ENCODE measurements at regions not wholly inside any gene's neighbourhood (a gene's known extent, or its start where the extent isn't known, plus 50 kb on each side); places are given as distances from the start of the nearest gene placed in this dataset.
"Not testable (repeated sequence)": the region's sequence is repeated elsewhere in the genome, so short reads cannot be mapped to it uniquely, and the experiment has no call there.

DNA sequence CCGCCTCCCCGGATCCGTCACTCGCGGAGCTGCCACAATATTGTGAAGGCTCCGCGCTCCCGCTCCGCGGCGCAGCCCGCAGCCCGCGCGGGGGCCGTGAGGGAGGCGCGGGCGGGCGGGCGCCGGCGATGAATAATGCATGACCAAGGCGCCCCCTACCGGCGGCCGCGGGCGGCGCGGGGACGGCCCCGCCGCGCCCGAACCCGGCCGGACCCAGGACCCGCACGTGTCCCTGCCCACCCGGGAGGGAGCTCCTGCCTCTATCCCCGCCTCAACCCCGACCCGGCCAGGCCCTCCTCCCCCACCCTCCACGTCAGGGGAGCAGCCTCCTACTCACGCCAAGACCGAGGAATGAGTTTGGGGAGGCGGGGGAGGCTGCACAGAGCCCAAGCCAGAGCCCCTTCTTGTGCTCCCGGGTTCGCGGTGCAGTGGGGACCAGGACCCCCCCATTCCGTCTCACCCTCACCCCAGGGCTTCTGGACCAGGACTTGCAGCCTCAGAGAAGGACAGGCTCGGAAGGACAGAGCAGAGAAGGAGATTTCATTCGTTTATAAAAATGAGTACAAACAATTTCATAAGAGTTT lies 70.8 kb upstream of the CASZ1 start:
- intact Hi-C loops (cut with micrococcal nuclease), result loop anchor here (1.0 to 2.0 kb wide), 4 partner anchors 174 to 436 kb away; partner anchors contain the start of gene CENPS

DNA sequence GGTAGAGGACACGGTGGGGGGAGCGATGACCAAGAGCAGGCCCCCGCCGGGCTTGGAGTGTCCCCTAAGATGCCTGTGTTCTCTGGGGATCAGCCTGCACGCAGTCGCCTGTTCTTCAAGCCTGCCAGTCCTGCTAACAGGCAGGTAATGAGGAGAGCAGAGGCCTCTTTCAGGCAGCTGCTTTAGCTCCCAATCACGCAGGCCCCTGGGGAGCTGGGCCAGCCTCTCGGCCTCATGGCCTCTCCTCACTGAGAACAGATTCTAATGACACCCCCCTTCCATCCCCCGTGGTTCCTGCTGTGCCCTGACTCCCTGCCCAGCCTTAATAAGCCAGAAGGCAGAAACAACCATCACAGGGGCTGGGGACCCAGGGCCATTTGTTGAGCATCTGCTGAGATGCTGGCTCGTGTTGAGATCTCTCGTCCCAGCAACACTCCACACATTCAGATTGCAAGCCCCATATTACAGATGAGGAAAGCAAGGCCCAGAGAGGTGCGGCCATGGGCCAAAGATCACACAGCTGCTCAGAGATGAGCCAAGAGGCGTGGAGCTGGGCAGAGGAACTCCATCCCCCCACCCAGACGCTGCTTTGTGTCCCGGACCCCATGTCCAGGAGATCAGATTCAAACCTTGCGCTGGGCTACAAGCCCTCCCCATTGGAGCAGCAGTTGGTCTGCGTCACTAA lies 71.6 kb upstream of the CASZ1 start:
- intact Hi-C loops (cut with micrococcal nuclease), result loop anchor here (1.0 to 2.0 kb wide), 4 partner anchors 175 to 437 kb away; partner anchors contain the start of gene CENPS

DNA sequence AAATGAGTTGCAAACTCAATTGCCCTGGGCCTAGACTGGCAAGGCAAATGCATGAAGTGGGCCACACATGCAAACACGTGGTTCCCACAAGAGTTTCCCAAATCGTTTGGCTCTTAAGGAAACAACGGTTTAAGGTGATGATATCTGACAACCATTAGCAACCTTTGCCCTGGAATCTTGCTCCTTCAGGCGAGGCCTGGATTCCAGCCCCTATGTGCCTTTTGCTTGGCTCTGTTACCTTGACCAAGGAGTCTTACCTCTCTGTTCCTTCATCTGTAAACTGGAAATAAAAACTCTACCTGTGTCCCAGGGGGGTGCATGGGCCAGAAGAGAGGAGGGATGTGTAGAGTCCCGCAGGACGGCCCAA lies 72.1 kb upstream of the CASZ1 start:
- intact Hi-C loops (cut with micrococcal nuclease), result no loop called here

DNA sequence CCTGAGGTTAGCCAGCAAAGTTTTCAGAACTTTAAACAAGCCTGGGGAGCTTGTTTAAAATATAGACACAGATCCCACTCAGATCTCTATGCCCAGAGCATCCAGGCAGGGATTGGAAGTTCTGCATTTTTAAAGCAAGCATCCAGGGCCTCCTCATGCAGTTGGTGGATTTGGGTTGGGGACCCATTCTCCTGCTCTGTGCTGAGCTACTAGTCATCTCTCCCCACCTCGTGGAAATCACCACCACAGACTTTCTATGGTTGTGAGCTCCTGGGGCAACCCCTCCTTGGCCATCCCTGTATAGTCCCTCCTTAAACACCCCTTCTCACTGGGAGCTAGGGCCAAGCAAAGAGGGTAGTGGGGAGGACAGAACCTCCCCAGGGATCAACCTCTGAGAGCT lies 73.5 kb upstream of the CASZ1 start:
- intact Hi-C loops (cut with micrococcal nuclease), result no loop called here

DNA sequence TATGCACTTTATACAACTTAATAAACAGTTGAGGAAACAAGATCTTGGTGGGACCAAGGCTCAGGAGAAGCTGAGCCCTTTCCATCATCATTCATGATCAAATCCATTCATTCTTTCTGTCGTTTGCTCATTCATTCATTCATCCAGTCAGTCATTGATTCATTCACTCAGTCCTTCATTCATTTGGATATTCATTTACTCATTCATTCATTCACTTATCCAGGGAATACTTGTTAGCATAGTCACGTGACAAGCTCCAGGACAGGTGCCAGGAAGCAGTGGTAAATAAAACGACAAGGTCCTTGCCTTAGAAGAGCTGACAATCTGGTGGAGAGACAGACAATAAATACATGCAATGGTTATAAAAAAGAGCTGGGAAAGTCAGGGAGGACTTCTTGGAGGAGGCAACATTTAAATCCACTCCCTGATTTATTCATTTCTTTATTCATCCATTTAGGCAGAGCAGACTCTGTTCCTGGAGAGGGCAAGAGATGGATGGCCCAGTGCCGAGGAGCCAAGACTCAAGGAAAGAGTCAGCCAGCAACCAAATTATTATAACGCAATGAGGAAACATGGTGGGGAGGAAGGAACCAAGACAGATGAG lies 74.1 kb upstream of the CASZ1 start:
- intact Hi-C loops (cut with micrococcal nuclease), result no loop called here

DNA sequence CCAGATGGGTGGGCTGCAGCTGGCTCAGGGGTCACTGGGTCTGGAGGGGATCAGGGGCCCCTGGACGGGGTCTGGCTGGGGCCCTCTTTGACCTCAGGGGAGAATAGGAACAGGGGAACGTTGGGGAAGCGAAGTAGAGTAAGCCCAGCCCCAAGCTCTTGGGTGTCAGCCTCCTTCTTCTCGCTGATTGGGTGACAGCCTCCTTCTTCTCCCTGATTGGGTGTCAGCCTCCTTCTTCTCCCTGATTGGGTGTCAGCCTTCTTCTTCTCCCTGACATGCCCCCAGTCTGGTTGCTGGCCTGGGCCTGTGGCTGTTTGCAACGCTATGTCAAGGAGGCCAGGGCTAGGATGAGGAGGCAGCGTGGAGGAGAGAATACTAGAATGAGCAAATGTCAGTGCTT lies 76.7 kb upstream of the CASZ1 start:
- intact Hi-C loops (cut with micrococcal nuclease), result no loop called here

DNA sequence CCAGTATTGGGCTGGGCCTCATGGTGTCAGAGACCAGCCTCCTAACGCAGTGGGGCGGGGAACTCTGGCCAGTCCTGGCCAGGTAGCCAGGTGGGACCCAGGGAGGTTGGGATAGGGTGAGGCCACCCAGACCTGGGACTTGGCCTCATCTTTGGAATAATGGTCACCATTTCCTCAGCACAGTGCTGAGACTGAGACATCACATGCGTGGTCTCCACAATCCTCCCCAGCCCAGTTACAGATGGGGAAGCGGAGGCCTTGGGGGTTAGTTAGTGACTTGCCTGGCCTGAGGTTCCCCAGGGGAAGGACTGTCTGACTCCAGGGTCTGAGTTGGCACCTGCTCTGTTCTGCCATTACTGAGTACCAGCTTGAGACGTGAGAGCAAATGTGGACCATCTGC lies 77.9 kb upstream of the CASZ1 start:
- intact Hi-C loops (cut with micrococcal nuclease), result no loop called here

DNA sequence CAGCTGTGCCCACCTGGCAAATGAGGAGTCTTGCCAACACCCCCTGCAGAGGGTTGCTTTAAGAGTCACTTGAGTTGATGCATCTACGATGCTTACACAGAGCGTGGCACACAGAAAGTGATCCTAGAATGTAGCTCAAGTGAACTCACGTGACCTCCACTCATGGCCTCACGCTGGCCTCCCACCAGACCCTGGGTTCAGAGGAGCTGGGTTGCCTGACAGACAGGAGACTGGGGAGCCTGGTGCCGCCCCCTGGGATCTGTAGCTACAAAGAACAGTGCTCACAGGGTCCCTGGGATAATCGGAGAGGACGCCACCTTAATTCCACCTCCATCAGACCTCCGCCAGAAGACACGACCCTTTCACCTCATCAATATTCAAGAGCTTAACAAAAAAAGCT lies 81.4 kb upstream of the CASZ1 start:
- intact Hi-C loops (cut with micrococcal nuclease), result no loop called here

DNA sequence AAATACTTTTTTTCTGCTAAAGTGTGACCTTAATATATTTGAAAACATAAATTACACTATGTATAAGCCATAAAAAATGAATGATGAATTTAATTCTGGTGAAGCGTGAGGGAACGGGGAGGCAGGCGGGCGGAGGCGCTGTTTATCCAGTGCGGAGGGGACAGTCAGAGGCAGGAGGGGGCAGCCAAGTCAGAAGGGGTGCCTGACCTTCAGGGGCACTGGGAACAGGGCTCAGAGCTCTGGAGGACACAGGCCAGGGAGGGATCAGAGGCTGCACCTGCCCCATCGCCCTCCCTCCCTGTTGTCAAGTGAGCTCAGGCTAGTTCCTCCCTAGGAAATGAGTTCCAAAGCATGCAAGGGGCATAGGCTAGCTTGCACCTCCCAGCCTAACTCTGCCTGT lies 82.0 kb upstream of the CASZ1 start:
- intact Hi-C loops (cut with micrococcal nuclease), result no loop called here

DNA sequence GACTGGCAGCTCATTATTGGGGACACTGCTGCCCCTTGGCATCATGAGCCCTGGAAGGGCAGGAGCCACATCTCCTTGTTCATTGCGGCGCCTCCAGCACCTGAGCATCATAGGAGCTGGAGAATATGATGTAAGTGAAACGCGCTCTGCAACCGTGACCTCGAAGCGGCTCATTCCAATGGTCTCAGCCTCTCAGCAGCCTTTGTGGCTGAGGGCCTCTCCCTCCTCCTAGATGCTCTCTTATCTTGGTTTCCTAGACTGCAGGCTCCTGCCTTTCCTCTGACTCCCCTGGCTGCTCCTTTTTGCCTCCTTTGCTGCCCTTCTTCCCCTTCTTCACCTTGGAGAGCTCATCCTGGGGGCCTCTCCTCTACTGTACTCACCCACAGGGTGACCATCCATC lies 83.6 kb upstream of the CASZ1 start:
- intact Hi-C loops (cut with micrococcal nuclease), result no loop called here

DNA sequence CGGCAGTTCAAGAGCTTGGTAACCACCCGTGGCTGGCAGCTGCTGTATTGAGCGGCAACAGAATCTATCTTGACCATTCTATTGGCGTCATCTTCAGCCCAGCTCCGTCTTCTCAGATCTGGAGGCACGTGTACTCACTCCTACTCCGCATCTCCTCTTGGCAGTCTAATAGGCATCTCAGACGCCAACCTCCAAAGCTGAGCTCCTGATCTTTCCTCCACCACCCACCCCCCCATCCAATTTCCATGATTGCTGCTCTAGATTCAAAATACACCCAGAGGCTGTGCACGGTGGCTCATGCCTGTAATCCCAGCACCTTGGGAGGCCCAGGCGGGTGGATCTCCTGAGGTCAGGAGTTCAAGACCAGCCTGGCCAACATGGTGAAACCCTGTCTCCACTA lies 84.6 kb upstream of the CASZ1 start:
- intact Hi-C loops (cut with micrococcal nuclease), result no loop called here

DNA sequence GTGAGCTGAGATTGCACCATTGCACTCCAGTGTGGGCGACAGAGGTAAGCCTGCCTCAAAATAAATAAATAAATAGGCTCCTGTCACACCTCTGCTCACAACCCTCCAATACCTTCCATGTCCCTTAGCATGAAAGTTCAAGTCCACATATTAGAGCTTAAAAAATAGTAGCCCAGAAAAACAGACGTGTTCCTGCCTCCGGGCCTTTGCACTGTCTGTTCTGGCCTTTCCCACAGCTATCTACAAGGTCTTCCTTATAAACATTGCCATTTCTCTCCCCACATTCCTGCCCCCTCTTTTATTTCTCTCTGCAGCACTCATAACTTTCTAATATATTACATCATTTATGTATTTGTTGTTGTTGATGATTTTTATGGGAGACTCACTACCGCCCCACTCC lies 85.6 kb upstream of the CASZ1 start:
- intact Hi-C loops (cut with micrococcal nuclease), result no loop called here

DNA sequence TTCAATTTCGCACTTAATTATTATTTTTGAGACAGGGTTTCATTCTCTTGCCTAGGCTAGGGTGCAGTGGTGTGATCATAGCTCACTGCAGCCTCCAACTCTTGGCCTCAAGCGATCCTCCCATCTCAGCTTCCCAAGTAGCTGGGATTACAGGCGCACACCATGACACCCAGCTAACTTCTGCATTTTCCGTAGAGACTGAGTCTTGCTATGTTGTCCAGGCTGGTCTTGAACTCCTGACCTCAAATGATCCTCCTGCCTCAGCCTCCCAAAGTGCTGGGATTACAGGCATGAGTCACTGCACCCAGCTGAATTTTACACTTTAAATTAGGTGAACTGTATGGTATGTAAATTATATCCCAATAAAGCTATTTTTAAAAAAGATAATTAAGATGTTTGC lies 90.6 kb upstream of the CASZ1 start:
- intact Hi-C loops (cut with micrococcal nuclease), result not testable (repeated sequence)

DNA sequence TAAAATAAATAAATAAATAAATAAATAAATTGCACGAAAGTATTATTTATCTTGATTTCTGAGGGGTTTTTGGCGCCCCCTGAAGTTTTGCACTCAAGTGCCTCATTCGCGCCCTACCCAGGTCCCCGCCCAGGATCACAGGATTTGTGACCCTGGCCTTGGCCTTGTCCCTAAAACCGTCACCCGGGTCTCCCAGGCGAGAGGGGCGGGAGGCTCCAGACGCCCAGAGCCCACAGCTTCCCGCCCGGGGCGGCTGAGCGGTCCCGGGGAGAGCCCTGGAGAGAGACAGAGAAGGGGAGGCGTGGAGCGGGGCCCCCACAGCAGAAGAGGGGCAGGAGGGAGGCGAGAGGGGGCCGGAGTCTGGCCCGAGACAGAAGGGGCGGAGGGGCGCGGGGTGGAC lies 91.8 kb upstream of the CASZ1 start:
- intact Hi-C loops (cut with micrococcal nuclease), result no loop called here

DNA sequence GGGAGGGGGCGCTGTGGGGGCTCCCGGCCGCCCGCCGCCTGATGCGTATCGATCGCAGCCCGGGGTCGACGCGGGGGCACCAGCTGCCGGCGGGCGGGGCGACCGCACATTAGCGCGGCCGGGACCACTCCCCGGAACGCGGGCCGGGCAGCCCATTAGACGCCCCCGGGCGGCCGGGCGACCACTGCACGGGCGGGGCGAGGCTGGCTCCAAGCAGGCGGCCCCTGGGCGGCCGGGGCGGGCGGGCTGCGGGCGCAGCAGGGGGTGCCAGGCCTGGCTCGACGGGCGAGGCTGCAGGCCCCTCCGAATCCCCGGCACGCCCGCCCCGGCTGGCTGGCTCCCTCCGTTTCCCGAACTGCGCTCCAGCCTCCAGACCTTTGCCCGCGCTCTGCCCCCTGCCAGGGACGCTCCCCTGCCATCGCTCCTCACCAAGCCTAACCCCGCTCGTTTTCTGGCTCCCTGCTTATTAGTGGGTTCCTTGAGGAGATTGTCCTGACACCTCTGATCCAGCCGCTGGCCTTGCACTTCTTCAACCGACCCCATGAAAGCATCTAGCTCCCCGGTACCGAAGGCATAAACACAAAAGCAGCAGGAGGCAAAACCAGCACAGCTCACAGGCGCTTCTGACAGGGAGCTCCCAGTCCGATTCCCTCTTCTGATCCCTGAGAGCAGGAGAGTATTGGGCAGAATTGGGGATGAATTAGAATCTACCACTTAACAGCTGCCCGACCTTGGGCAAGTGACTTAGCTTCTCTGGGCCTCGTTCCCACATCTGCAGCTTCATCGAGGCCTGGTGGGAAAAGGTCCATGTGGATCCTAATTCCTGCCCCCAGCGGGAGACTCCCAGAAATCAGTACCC lies 92.6 kb upstream of the CASZ1 start:
- intact Hi-C loops (cut with micrococcal nuclease), result no loop called here

DNA sequence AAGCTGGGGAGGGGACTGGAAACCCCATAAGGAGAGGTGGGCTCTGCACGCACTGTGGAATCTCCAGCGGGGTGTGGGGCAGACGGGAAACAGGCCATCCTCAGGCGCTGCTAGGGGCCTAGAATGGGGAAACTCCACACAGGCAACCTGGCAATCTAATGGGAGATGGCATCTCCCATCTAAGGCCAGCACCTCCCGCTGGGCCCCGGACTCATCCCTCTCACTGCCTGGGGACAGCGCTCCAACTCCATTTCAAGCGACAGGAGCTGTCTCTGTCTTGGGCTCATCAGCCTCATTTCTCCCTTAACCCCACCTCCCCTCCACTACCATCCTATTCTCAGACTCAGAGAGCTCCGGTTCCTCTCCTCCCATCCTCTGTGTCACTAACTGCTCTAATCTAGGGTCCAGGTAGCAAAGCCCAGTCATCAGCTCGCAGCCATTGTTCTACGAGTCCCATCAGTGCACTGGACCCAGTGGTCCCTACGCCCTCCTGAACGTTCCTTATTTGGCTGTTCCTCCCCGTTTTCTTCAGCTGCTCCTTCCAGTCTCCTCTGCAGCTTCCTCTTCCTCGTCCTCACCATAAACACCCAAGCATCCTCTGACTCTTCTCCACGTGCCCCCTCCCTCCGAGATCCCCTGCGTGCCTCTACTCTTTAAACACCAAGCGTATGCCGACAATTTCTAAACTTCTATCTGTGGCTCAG lies 93.4 kb upstream of the CASZ1 start:
- intact Hi-C loops (cut with micrococcal nuclease), result no loop called here

DNA sequence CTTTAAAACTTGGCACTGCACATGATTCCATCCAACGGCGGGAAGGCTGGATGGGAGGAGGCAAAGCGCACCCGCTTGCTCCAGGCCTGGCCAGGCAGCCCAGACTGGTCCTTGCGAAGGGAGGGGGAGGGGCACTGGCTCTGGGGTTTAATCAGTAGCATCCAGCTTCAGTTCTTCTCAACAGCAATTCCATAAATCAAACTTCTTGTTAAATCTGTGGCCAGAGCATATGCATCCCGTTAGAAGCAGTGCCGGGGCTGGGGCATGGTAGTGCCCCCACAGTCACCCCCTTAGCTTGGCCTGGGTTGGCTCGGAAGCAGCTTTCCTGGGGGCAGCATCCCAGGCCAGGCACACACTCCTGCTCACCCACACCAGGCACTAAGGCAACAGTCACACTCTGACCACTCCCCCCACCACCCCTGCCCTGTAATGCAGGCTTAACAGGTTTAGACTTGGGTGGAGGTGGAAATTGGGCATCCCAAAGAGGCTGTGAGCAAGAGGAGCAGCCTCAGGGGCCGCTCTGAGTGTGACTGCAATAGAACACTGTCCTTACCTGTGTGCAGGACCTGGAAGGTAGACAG lies 94.1 kb upstream of the CASZ1 start:
- intact Hi-C loops (cut with micrococcal nuclease), result no loop called here

DNA sequence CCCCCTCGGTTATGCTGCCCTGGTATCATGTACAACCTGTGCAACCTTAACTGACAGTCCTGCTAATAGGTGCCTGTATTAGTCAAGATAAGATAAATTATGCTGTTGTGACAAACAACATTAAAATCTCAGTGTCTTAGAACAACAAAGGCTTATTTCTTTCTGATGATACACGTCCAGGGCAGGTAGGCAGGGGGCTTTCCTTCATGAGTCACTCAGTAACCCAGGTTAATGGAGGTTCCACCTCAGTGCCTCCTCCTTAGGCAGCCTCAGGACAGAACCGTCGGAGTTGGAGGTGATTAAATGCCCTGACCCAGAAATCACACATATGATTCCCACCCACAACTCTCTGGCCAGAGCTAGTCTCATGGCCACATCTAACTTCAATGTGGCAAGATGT lies 94.6 kb upstream of the CASZ1 start:
- intact Hi-C loops (cut with micrococcal nuclease), result no loop called here

DNA sequence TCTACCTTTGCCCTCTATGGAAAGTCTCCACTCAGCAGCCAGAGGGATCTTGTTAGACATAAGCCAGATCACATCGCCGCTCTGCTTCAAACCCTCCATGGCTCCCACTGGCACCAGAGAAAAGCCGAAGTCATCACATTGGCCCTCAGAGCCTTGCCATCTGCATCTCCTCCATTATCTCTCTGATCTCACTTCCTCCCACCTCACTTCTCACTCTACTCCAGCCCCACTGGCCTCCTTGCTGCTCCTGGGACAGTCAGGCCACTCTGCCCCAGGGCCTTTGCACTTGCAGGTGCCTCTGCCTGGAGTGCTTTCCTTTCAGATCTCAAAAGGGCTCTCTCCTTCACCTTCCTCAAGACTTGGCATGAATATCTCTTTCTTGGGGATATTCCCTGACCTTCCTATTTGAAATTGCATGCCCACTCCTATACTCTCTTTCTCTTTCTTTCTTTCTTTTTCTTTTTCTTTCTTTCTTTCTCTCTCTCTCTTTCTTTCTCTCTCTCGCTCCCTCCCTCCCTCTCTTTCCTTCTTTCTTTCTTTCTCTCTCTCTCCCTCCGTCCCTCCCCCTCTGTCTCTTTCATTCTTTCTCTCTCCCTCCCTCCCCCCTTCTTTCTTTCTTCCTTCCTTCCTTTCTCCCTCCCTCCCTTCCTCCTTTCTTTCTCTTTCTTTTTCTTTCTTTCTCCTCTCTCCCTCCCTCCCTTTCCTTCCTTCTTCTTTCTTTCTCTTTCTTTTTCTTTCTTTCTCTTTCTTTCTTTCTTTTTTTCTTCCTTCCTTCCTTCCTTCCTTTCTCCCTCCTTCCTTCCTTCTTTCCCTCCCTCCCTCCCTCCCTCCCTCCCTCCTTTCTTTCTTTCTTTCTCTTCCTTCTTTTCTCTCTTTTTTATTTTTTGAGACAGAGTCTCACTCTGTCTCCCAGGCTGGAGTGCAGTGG lies 96.0 kb upstream of the CASZ1 start:
- intact Hi-C loops (cut with micrococcal nuclease), result no loop called here

DNA sequence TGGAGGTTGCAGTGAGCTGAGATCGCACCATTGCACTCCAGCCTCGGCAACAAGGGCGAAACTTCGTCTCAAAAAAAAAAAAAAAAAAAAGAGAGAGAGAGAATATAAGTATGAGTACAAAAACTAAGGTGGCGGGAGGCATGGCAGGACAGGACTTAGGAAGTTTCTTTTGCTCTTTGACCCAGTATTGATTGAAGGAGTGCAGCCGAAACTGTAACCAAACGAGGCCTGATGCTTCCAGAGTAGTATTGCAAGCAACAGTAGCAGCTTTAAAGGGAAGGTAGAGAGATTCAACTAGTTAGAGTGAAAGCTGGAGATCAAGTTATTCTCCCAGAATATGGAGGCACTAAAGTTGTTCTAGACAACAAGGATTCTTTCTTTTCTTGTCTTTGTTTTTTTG lies 99.2 kb upstream of the CASZ1 start:
- intact Hi-C loops (cut with micrococcal nuclease), result no loop called here

Data from T-helper 2 cell treated with Interferon-gamma antibody and Interleukin-4, amounts not matched to agents 100 ng/mL and 5 ng/mL, for 36 hours (primary cell).